ENCODE measurements at regions not wholly inside any gene's neighbourhood (a gene's known extent, or its start where the extent isn't known, plus 50 kb on each side); places are given as distances from the start of the nearest gene placed in this dataset.

- intact Hi-C loops (cut with micrococcal nuclease) (no loop called here), dilution Hi-C loops (cut with HindIII; ENCODE audit: low sequenced_read_pairs, unreplicated experiment) (no loop called here), in situ Hi-C loops (cut with MboI; ENCODE audit: low sequenced_read_pairs) (no loop called here)
- no peak overlapping the region for H3K18ac ChIP-seq (ENCODE audit: low read depth, low read length)
- no peak overlapping the region for H4K91ac ChIP-seq (ENCODE audit: insufficient read depth, low read depth, low read length)
- H3K79me1 ChIP-seq (ENCODE audit: low read depth in 1 of 2, low read length in 2 of 2): no peaks in the 10 kb centered on the region
- no peaks in the 10 kb centered on the region for H3K9me1 ChIP-seq (ENCODE audit: insufficient read depth, low read length)
- no peak overlapping the region for H3K14ac ChIP-seq (replicated peaks; ENCODE audit: low read depth, low read length)
- H4K5ac ChIP-seq (ENCODE audit: low read depth, low read length): no peak overlapping the region
- no peaks in the 10 kb centered on the region for H3K36me3 ChIP-seq (ENCODE audit: control insufficient read depth, insufficient read depth, low read length)
- H3K56ac ChIP-seq (ENCODE audit: extremely low read depth, insufficient read depth, low read length): no peak overlapping the region
- no peaks in the 10 kb centered on the region for H3K4me1 ChIP-seq (ENCODE audit: control insufficient read depth, insufficient read depth, low read length)
- DNase-seq (no peak), ATAC-seq (ENCODE audit: low read depth) (no peak)
- no peak overlapping the region for H2AK5ac ChIP-seq (ENCODE audit: low read depth, low read length)
- no peak overlapping the region for H3K9ac ChIP-seq (ENCODE audit: low read depth, low read length)
- no peak overlapping the region for H2BK120ac ChIP-seq (ENCODE audit: low read depth, low read length)
- H3K4me2 ChIP-seq (ENCODE audit: low read depth, low read length): no peak overlapping the region
- H2BK15ac ChIP-seq (ENCODE audit: low read depth, low read length): no peak overlapping the region
- no peaks in the 10 kb centered on the region; the same call in 1 of the 2 replicates for H3K9me3 ChIP-seq (ENCODE audit: control insufficient read depth, insufficient read depth, low read length)
- no peak overlapping the region for H3K4ac ChIP-seq (ENCODE audit: low read depth, low read length)
- no CpG with 5 or more reads among the region's 2 CpGs for WGBS, 2 experiments (ENCODE audit: extremely low coverage in 2 of 2, insufficient read length in 1 of 2)
- H3K27me3 ChIP-seq (ENCODE audit: control insufficient read depth, insufficient read depth, low read length): no peaks in the 10 kb centered on the region
- ChIA-PET CTCF (no interaction called here), POLR2A (ENCODE audit: unreplicated experiment) (no interaction called here)
- no peak overlapping the region for H3K4me3 ChIP-seq (ENCODE audit: insufficient read depth, low read depth, low read length)
- no peaks in the 10 kb centered on the region for H4K20me1 ChIP-seq (ENCODE audit: insufficient read depth, low read length)
- H3K23ac ChIP-seq (ENCODE audit: low read depth, low read length): no peak overlapping the region
- H2BK20ac ChIP-seq (ENCODE audit: low read depth, low read length): no peak overlapping the region
- H4K8ac ChIP-seq (ENCODE audit: low read depth in 2 of 2, low read length in 2 of 2): no peak overlapping the region
- no TSS peak for BruUV-seq (replicated peaks)
- no peak overlapping the region for H3K27ac ChIP-seq (ENCODE audit: insufficient read depth, low read length)
- no peak overlapping the region for H2AFZ ChIP-seq (replicated peaks; ENCODE audit: low read length, poor library complexity)
- H2AK9ac ChIP-seq (replicated peaks; ENCODE audit: low read depth, low read length, poor library complexity): no peak overlapping the region
- TF ChIP-seq FOS (IDR thresholded peaks at IDR 0.05; ENCODE audit: low read depth, low read length): no peak
- TF ChIP-seq NFE2L2 (IDR thresholded peaks at IDR 0.05; ENCODE audit: low read depth, low read length): no peak
- TF ChIP-seq RFX5 (IDR thresholded peaks at IDR 0.05; ENCODE audit: low read depth, low read length): no peak
- TF ChIP-seq POLR2A (IDR thresholded peaks at IDR 0.05; ENCODE audit: low read depth, low read length): no peak
- H2BK5ac ChIP-seq (ENCODE audit: low read depth, low read length, poor library complexity, severe bottlenecking): no peak overlapping the region
Observed at GRCh38 chr1:239606850-239607400, 220.6 kb downstream of the CHRM3 start.

Data from IMR-90 (cell line).